Body of pancreas (tissue), 4 donors: ENCODE measurements at regions not wholly inside any gene's neighbourhood (a gene's known extent, or its start where the extent isn't known, plus 50 kb on each side); places are given as distances from the start of the nearest gene placed in this dataset.
A peak's percentile ranks its signal among the peaks of the same experiment; 100 is the strongest.

Source experiments
- ATAC-seq: fragments of 150-250 bp; one replicate; pipeline ENCODE4 v1.9.1; 2016
- DNase-seq, 4 donors: peaks; one replicate each; pipeline ENCODE4 v3.0.0-alpha.2; 2019
- H3K27ac ChIP-seq, 4 donors: fragments of 200-600 bp; sonication (generic); 1 replicate in 3 of 4; 2 replicates in 1 of 4; pipeline versions ENCODE4 v1.5.1 to v1.6.1; 2016 to 2019; ENCODE audit warnings: mild to moderate bottlenecking in 1 of 4, mixed read lengths in 1 of 4, moderate library complexity in 1 of 4
- H3K27me3 ChIP-seq, 2 donors: fragments of 200-600 bp; sonication (generic); one replicate each; pipeline ENCODE4 v1.6.0; 2016; ENCODE audit warnings: mild to moderate bottlenecking in 1 of 2
- H3K36me3 ChIP-seq, 2 donors: fragments of 200-600 bp; sonication (generic); replicated peaks in 1 of 2; 2 replicates each; pipeline ENCODE4 v1.5.1; 2016; ENCODE audit warnings: low read depth in 2 of 2; ENCODE audit not compliant: insufficient read depth in 1 of 2
- H3K4me1 ChIP-seq: fragments of 200-600 bp; sonication (generic); one replicate; pipeline ENCODE4 v1.6.0; 2016
- H3K4me3 ChIP-seq, 2 donors: fragments of 200-600 bp; sonication (generic); 1 replicate in 1 of 2; 2 replicates in 1 of 2; pipeline ENCODE4 v1.5.1; 2016 to 2019
- H3K9me3 ChIP-seq, 3 donors: fragments of 200-600 bp; sonication (generic); 1 replicate in 2 of 3; 2 replicates in 1 of 3; pipeline ENCODE4 v1.5.1; 2016
- CTCF ChIP-seq, 7 experiments: fragments of 450-650 bp in 4 of 7; fragments of 200-600 bp in 3 of 7; sonication (generic) in 3 of 7; IDR thresholded peaks; one replicate each; pipeline ENCODE4 v1.5.1; 2016 to 2019; ENCODE audit warnings: antibody characterized with exemption in 7 of 7
- POLR2A ChIP-seq, 3 donors: fragments of 450-650 bp; IDR thresholded peaks; one replicate each; pipeline ENCODE4 v1.6.1; 2016; ENCODE audit warnings: antibody characterized with exemption in 3 of 3, mild to moderate bottlenecking in 2 of 3
- whole genome bisulfite sequencing, 2 donors: methylation state at CpG; one replicate each; pipeline ENCODE4 v1.1.5; 2017; 5-methylcytosine and 5-hydroxymethylcytosine counted together
- intact Hi-C: fragments of 100-400 bp; cut with DNase I; formaldehyde crosslinking; loops from one replicate; pipeline ENCODE4 v1.15.1; 2023

- WGBS, 2 donors = 90 to 94% methylated on average over 1 of the region's 1 CpG
- H3K4me3 ChIP-seq = no peak overlapping the region
- DNase-seq = no peak
- H3K4me1 ChIP-seq = no peaks in the 10 kb centered on the region
- no peak for ATAC-seq
- no peaks in the 10 kb centered on the region for H3K27me3 ChIP-seq
- no peaks in the 10 kb centered on the region for H3K9me3 ChIP-seq
- TF ChIP-seq POLR2A (IDR thresholded peaks at IDR 0.05) (no peak), CTCF (IDR thresholded peaks at IDR 0.05) (no peak)
- no peaks in the 10 kb centered on the region for H3K36me3 ChIP-seq
- H3K27ac ChIP-seq = no peak overlapping the region
- intact Hi-C loops = no loop called here
These were observed 202.6 kb downstream of the RFPL4B start for GRCh38 chr6:112549749-112550148.

- no peaks in the 10 kb centered on the region for H3K27me3 ChIP-seq
- TF ChIP-seq CTCF (IDR thresholded peaks at IDR 0.05) = no peak
- TF ChIP-seq POLR2A (IDR thresholded peaks at IDR 0.05) = no peak
- no peak overlapping the region for H3K27ac ChIP-seq
- no peaks in the 10 kb centered on the region for H3K4me1 ChIP-seq
- no peaks in the 10 kb centered on the region for H3K9me3 ChIP-seq
- no peak for ATAC-seq
- no peak for DNase-seq
- no peak overlapping the region for H3K4me3 ChIP-seq
- H3K36me3 ChIP-seq = no peaks in the 10 kb centered on the region
- intact Hi-C loops = no loop called here
These were observed 210.3 kb downstream of the RFPL4B start for GRCh38 chr6:112557435-112557834.

GRCh38 chr6:112557961-112558360 lies 210.8 kb downstream of the RFPL4B start:
- TF ChIP-seq POLR2A (IDR thresholded peaks at IDR 0.05) = no peak
- TF ChIP-seq CTCF (IDR thresholded peaks at IDR 0.05) = no peak
- Histone ChIP-seq H3K9me3 (no peaks in the 10 kb centered on the region), H3K27me3 (no peaks in the 10 kb centered on the region), H3K4me1 (no peaks in the 10 kb centered on the region), H3K4me3 (no peak overlapping the region), H3K27ac (no peak overlapping the region), H3K36me3 (no peaks in the 10 kb centered on the region)
- ATAC-seq (no peak), DNase-seq (no peak)
- intact Hi-C loops = no loop called here

GRCh38 chr6:112560651-112561050 lies 213.5 kb downstream of the RFPL4B start:
- TF ChIP-seq POLR2A (IDR thresholded peaks at IDR 0.05) = no peak
- peak in 2 of 7 experiments; percentile 16 to 38 for TF ChIP-seq CTCF (IDR thresholded peaks at IDR 0.05)
- Histone ChIP-seq H3K4me3 (no peak overlapping the region), H3K9me3 (no peaks in the 10 kb centered on the region), H3K27me3 (no peaks in the 10 kb centered on the region), H3K36me3 (no peaks in the 10 kb centered on the region), H3K27ac (no peak overlapping the region), H3K4me1 (no peaks in the 10 kb centered on the region)
- intact Hi-C loops = no loop called here
- ATAC-seq (no peak), DNase-seq (peak in 1 of 4 donors; percentile 28)
- 55 to 59% methylated on average over 2 of the region's 2 CpGs for WGBS, 2 donors

- no peaks in the 10 kb centered on the region for H3K36me3 ChIP-seq
- ATAC-seq = peak; percentile 40
- H3K27ac ChIP-seq = no peak overlapping the region
- no peak for DNase-seq
- 21 to 27% methylated on average over 7 of the region's 7 CpGs for WGBS, 2 donors
- no peak for TF ChIP-seq CTCF (IDR thresholded peaks at IDR 0.05)
- TF ChIP-seq POLR2A (IDR thresholded peaks at IDR 0.05) = no peak
- H3K4me1 ChIP-seq = no peaks in the 10 kb centered on the region
- no peaks in the 10 kb centered on the region for H3K9me3 ChIP-seq
- intact Hi-C loops = no loop called here
- no peaks in the 10 kb centered on the region for H3K27me3 ChIP-seq
- H3K4me3 ChIP-seq = no peak overlapping the region
These were observed 215.4 kb downstream of the RFPL4B start for GRCh38 chr6:112562301-112563231.
